ENCODE measurements at regions not wholly inside any gene's neighbourhood (a gene's known extent, or its start where the extent isn't known, plus 50 kb on each side); places are given as distances from the start of the nearest gene placed in this dataset.

- FAIRE-seq (no peak), DNase-seq (ENCODE audit: insufficient read length, low spot score) (no peak)
- no peak for TF ChIP-seq CTCF (IDR thresholded peaks at IDR 0.05; ENCODE audit: insufficient read depth, missing control alignments)
Measured at GRCh38 chr6:3524456-3524855, 67.6 kb upstream of the SLC22A23 start.

- FAIRE-seq (no peak), DNase-seq (ENCODE audit: insufficient read length, low spot score) (no peak)
- TF ChIP-seq CTCF (IDR thresholded peaks at IDR 0.05; ENCODE audit: insufficient read depth, missing control alignments) = no peak
Measured at GRCh38 chr6:3523966-3524365, 67.1 kb upstream of the SLC22A23 start.

- no peak for TF ChIP-seq CTCF (IDR thresholded peaks at IDR 0.05; ENCODE audit: insufficient read depth, missing control alignments)
- no peak for DNase-seq (ENCODE audit: insufficient read length, low spot score)
Measured at GRCh38 chr6:3523271-3523670, 66.4 kb upstream of the SLC22A23 start.

GRCh38 chr6:3522561-3523260, 65.9 kb upstream of the SLC22A23 start:
- no peak for TF ChIP-seq CTCF (IDR thresholded peaks at IDR 0.05; ENCODE audit: insufficient read depth, missing control alignments)
- DNase-seq (ENCODE audit: insufficient read length, low spot score) = no peak
- no peak for FAIRE-seq

More at GRCh38 chr6:3523271-3523670, 66.4 kb upstream of the SLC22A23 start:
- FAIRE-seq = no peak

GRCh38 chr6:3520281-3521230, 63.7 kb upstream of the SLC22A23 start:
- no peak for TF ChIP-seq CTCF (IDR thresholded peaks at IDR 0.05; ENCODE audit: insufficient read depth, missing control alignments)
- DNase-seq (ENCODE audit: insufficient read length, low spot score) = no peak
- no peak for FAIRE-seq

- FAIRE-seq (no peak), DNase-seq (ENCODE audit: insufficient read length, low spot score) (no peak)
Measured at GRCh38 chr6:3518356-3519190, 61.7 kb upstream of the SLC22A23 start.

More at GRCh38 chr6:3518356-3519190, 61.7 kb upstream of the SLC22A23 start:
- no peak for TF ChIP-seq CTCF (IDR thresholded peaks at IDR 0.05; ENCODE audit: insufficient read depth, missing control alignments)
